HFFc6 (cell line): ENCODE measurements at regions not wholly inside any gene's neighbourhood (a gene's known extent, or its start where the extent isn't known, plus 50 kb on each side); places are given as distances from the start of the nearest gene placed in this dataset.

Experiments
- DNase-seq: peaks from one replicate; pipeline ENCODE4 v3.0.0-alpha.2; 2018
- H3K27ac Mint-ChIP-seq: 2 replicates; pipeline ENCODE4 v1.8.0; 2020; ENCODE audit warnings: mild to moderate bottlenecking, mixed read lengths
- H3K27me3 Mint-ChIP-seq: 2 replicates; pipeline ENCODE4 v1.8.0; 2021; ENCODE audit warnings: mild to moderate bottlenecking, moderate library complexity, mixed read lengths; ENCODE audit not compliant: insufficient read depth
- H3K36me3 Mint-ChIP-seq: 2 replicates; pipeline ENCODE4 v1.8.0; 2021; ENCODE audit warnings: low read depth, mixed read lengths
- H3K4me1 Mint-ChIP-seq: 2 replicates; pipeline ENCODE4 v1.8.0; 2020; ENCODE audit warnings: low read depth, mixed read lengths
- H3K4me3 Mint-ChIP-seq: 2 replicates; pipeline ENCODE4 v1.8.0; 2020; ENCODE audit warnings: mild to moderate bottlenecking, moderate library complexity, mixed read lengths
- H3K9me3 Mint-ChIP-seq: 2 replicates; pipeline ENCODE4 v1.8.0; 2020; ENCODE audit warnings: mild to moderate bottlenecking, mixed read lengths
- CTCF ChIP-seq: fragments of 200-600 bp; sonication (generic); IDR thresholded peaks from 2 replicates; pipeline ENCODE4 v1.5.0; 2021; ENCODE audit warnings: antibody characterized with exemption, mild to moderate bottlenecking

- no peak overlapping the region for H3K4me3 Mint-ChIP-seq
- H3K27ac Mint-ChIP-seq = no peak overlapping the region
- no peaks in the 10 kb centered on the region for H3K36me3 Mint-ChIP-seq
- no peak for DNase-seq
- H3K4me1 Mint-ChIP-seq = no peaks in the 10 kb centered on the region
- peaks cover 30% of the 10 kb centered on the region for H3K27me3 Mint-ChIP-seq
- no peaks in the 10 kb centered on the region for H3K9me3 Mint-ChIP-seq
- TF ChIP-seq CTCF = no peak
These were observed 65.5 kb downstream of the ADRA2C start for GRCh38 chr4:3831529-3832150.

- peaks cover 26% of the 10 kb centered on the region for H3K27me3 Mint-ChIP-seq
- H3K36me3 Mint-ChIP-seq = no peaks in the 10 kb centered on the region
- DNase-seq = no peak
- H3K9me3 Mint-ChIP-seq = no peaks in the 10 kb centered on the region
- H3K4me3 Mint-ChIP-seq = no peak overlapping the region
- TF ChIP-seq CTCF = no peak
- H3K4me1 Mint-ChIP-seq = no peaks in the 10 kb centered on the region
- H3K27ac Mint-ChIP-seq = no peak overlapping the region
These were observed 66.5 kb downstream of the ADRA2C start for GRCh38 chr4:3832536-3833220.

- no peak for DNase-seq
- Mint-ChIP-seq H3K36me3 (no peaks in the 10 kb centered on the region), H3K4me1 (no peaks in the 10 kb centered on the region), H3K27me3 (peaks cover 22% of the 10 kb centered on the region), H3K9me3 (no peaks in the 10 kb centered on the region), H3K27ac (no peak overlapping the region), H3K4me3 (no peak overlapping the region)
- no peak for TF ChIP-seq CTCF
These were observed 67.3 kb downstream of the ADRA2C start for GRCh38 chr4:3833326-3833989.

GRCh38 chr4:3834186-3834662, 68.0 kb downstream of the ADRA2C start:
- Mint-ChIP-seq H3K27me3 (peaks cover 22% of the 10 kb centered on the region), H3K27ac (no peak overlapping the region), H3K9me3 (no peaks in the 10 kb centered on the region), H3K4me3 (no peak overlapping the region), H3K36me3 (no peaks in the 10 kb centered on the region), H3K4me1 (no peaks in the 10 kb centered on the region)
- no peak for DNase-seq
- 0 out of 2 replicates have a peak, but pooled peaks have one; percentile 6 for TF ChIP-seq CTCF

GRCh38 chr4:3834663-3835521, 68.7 kb downstream of the ADRA2C start:
- Mint-ChIP-seq H3K27ac (no peak overlapping the region), H3K4me1 (no peaks in the 10 kb centered on the region), H3K4me3 (no peak overlapping the region), H3K9me3 (no peaks in the 10 kb centered on the region), H3K36me3 (no peaks in the 10 kb centered on the region), H3K27me3 (peaks cover 20% of the 10 kb centered on the region)
- DNase-seq = no peak
- TF ChIP-seq CTCF = no peak
